WERI-Rb-1 (cell line): ENCODE measurements at regions not wholly inside any gene's neighbourhood (a gene's known extent, or its start where the extent isn't known, plus 50 kb on each side); places are given as distances from the start of the nearest gene placed in this dataset.
"Not testable (repeated sequence)": the region's sequence is repeated elsewhere in the genome, so short reads cannot be mapped to it uniquely, and the experiment has no call there.

Experiments
- DNase-seq: peaks from one replicate; pipeline ENCODE4 v3.0.0-alpha.2; 2020
- H3K27ac ChIP-seq: fragments of 250-450 bp; sonication (Bioruptor Pico); 2 replicates; pipeline ENCODE4 v1.5.1; 2020; ENCODE audit warnings: mild to moderate bottlenecking, moderate library complexity
- H3K27me3 ChIP-seq: fragments of 250-450 bp; sonication (Bioruptor Pico); 2 replicates; pipeline ENCODE4 v1.5.1; 2021; ENCODE audit warnings: mild to moderate bottlenecking, low read depth, moderate library complexity; ENCODE audit not compliant: insufficient read depth, severe bottlenecking
- H3K36me3 ChIP-seq: fragments of 250-450 bp; sonication (Bioruptor Pico); 2 replicates; pipeline ENCODE4 v1.5.1; 2020; ENCODE audit warnings: mild to moderate bottlenecking, moderate library complexity
- H3K4me3 ChIP-seq: 2 replicates; pipeline ENCODE4 v1.5.1; 2011; ENCODE audit warnings: low read depth, mild to moderate bottlenecking, control low read depth, low read length
- H3K9me3 ChIP-seq: fragments of 250-450 bp; sonication (Bioruptor Pico); 2 replicates; pipeline ENCODE4 v1.5.1; 2021; ENCODE audit warnings: mild to moderate bottlenecking, moderate library complexity; ENCODE audit not compliant: severe bottlenecking
- TF ChIP-seq, protein P1 (sequence below): IDR thresholded peaks from 2 replicates; pipeline ENCODE4 v1.5.1; 2011; ENCODE audit warnings: low read depth, mild to moderate bottlenecking, control low read depth, inconsistent platforms, low read length

DNA sequence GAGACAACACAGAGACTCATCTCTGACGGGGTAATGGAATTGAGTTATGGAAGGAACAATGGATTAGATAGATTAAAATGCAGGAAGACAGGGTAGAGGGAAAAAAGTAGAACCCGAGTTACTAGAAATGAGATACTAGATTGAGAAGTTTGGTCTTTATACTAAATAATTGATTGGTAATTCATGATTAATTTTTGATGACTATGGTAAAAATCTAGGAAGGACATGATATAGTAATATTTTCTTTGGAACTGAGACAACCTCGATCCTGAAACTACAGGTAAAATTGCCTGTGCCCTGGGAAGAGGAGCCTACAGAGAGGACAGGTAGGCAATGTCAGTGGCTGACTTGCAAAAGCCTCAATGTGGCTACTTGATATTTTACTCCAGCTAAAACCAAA is 188.4 kb upstream of the GPC6 start:
- Histone ChIP-seq H3K27me3 (no peaks in the 10 kb centered on the region), H3K36me3 (no peaks in the 10 kb centered on the region), H3K4me3 (no peak overlapping the region), H3K9me3 (peaks cover 16% of the 10 kb centered on the region), H3K27ac (no peak overlapping the region)
- DNase-seq = no peak
- TF ChIP-seq, protein P1, sequence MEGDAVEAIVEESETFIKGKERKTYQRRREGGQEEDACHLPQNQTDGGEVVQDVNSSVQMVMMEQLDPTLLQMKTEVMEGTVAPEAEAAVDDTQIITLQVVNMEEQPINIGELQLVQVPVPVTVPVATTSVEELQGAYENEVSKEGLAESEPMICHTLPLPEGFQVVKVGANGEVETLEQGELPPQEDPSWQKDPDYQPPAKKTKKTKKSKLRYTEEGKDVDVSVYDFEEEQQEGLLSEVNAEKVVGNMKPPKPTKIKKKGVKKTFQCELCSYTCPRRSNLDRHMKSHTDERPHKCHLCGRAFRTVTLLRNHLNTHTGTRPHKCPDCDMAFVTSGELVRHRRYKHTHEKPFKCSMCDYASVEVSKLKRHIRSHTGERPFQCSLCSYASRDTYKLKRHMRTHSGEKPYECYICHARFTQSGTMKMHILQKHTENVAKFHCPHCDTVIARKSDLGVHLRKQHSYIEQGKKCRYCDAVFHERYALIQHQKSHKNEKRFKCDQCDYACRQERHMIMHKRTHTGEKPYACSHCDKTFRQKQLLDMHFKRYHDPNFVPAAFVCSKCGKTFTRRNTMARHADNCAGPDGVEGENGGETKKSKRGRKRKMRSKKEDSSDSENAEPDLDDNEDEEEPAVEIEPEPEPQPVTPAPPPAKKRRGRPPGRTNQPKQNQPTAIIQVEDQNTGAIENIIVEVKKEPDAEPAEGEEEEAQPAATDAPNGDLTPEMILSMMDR = no peak

- H3K4me3 ChIP-seq = no peak overlapping the region
- no peak for DNase-seq
- peaks cover 16% of the 10 kb centered on the region for H3K9me3 ChIP-seq
- TF ChIP-seq, protein P1 = no peak
- H3K27ac ChIP-seq = no peak overlapping the region
- no peaks in the 10 kb centered on the region for H3K27me3 ChIP-seq
- no peaks in the 10 kb centered on the region for H3K36me3 ChIP-seq
Measured at GRCh38 chr13:93039131-93039530, 187.5 kb upstream of the GPC6 start.

- peak; percentile 35 for DNase-seq
- peaks cover 16% of the 10 kb centered on the region for H3K9me3 ChIP-seq
- not testable (repeated sequence) for H3K36me3 ChIP-seq, H3K4me3 ChIP-seq, H3K27ac ChIP-seq, H3K27me3 ChIP-seq
Measured at GRCh38 chr13:93041566-93041965, 185.0 kb upstream of the GPC6 start.

GRCh38 chr13:93045836-93046235 is 180.8 kb upstream of the GPC6 start:
- H3K36me3 ChIP-seq = no peaks in the 10 kb centered on the region
- peaks cover 23% of the 10 kb centered on the region for H3K9me3 ChIP-seq
- H3K27me3 ChIP-seq = no peaks in the 10 kb centered on the region
- no peak overlapping the region for H3K27ac ChIP-seq
- H3K4me3 ChIP-seq = no peak overlapping the region
- no peak for DNase-seq
- TF ChIP-seq, protein P1 = no peak

DNA sequence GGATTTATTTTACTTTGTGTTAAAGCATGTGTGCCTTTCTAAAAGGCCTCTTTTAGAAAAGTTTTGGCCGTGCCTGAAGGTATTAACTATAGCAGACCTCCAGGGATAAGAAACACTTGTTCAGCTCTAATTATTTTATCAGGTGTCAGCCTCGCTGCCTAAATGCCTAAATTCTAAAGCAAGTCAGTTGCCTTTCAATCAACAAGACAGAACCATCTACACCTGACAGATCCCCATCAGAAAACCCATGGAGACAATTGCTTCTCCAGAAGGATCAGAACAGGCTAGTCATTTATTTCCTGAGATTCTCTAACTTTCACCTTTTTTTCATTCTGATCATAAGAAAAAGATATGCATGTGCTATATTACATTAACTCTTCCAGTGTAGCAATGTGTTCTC is 171.4 kb upstream of the GPC6 start:
- H3K27ac ChIP-seq = no peak overlapping the region
- no peak for DNase-seq
- TF ChIP-seq, protein P1 = no peak
- H3K36me3 ChIP-seq = no peaks in the 10 kb centered on the region
- H3K9me3 ChIP-seq = peaks cover 7% of the 10 kb centered on the region
- H3K4me3 ChIP-seq = no peak overlapping the region
- no peaks in the 10 kb centered on the region for H3K27me3 ChIP-seq

DNA sequence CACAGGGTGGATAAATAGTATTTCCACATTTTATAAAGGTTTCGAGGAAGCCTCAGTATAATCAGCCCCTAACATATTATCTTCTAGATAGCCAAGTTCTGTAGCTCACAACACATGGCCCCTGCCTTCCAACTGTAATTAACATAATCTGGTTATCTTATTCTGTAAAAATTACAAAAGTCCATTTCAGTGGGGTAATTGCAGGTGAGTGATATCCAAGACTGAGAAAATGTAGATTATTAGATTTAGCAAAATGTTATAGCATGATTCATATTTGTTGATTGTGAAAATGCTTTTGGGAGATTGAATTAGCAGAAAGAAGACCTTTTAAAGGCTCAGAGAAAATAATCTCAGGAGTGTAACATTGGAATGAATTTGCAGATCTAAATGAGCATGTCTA is 168.3 kb upstream of the GPC6 start:
- TF ChIP-seq, protein P1 = no peak
- H3K36me3 ChIP-seq = no peaks in the 10 kb centered on the region
- H3K27ac ChIP-seq = no peak overlapping the region
- no peak overlapping the region for H3K4me3 ChIP-seq
- no peak for DNase-seq
- H3K27me3 ChIP-seq = no peaks in the 10 kb centered on the region
- H3K9me3 ChIP-seq = no peaks in the 10 kb centered on the region

DNA sequence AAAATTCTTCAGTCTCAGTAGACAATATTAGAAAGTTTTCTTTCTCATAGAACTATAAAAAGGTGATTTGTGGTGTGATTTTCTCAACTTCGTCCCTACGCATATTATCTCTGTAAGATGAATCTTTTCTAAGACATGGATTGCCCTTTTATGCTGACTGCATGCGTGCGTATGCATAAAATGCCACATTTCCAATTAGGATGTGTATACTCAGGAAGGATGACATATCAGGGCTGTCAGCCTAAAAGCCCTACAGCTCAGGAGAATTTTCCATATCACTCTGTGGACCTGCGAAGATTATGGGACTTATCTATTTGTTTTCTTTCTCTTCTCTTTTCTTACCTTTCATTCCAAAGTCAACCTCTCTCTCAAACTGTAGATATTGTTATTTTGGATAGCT is 166.5 kb upstream of the GPC6 start:
- Histone ChIP-seq H3K27ac (no peak overlapping the region), H3K4me3 (no peak overlapping the region), H3K9me3 (no peaks in the 10 kb centered on the region), H3K36me3 (no peaks in the 10 kb centered on the region), H3K27me3 (no peaks in the 10 kb centered on the region)
- TF ChIP-seq, protein P1 = no peak
- DNase-seq = no peak
